Right lobe of liver (tissue), 6 donors: ENCODE measurements at regions not wholly inside any gene's neighbourhood (a gene's known extent, or its start where the extent isn't known, plus 50 kb on each side); places are given as distances from the start of the nearest gene placed in this dataset.

Source experiments
- ATAC-seq, 4 donors: fragments of 200-7000 bp; cut with Tn5 transposase; one replicate each; pipeline ENCODE4 v1.9.1; 2020; ENCODE audit warnings: mild to moderate bottlenecking in 4 of 4, moderate library complexity in 4 of 4
- DNase-seq, 3 donors: peaks; one replicate each; pipeline ENCODE4 v3.0.0-alpha.2; 2020
- H3K27ac ChIP-seq, 3 donors: fragments of 200-600 bp; one replicate each; pipeline ENCODE4 v1.8.0; 2022
- H3K27me3 ChIP-seq, 2 donors: fragments of 200-600 bp; one replicate each; pipeline ENCODE4 v1.8.0; 2022
- H3K36me3 ChIP-seq, 4 donors: fragments of 200-600 bp; sonication (generic) in 1 of 4; one replicate each; pipeline versions ENCODE4 v1.5.1 to v1.8.0; 2017 to 2022; ENCODE audit warnings: control low read depth in 1 of 4
- H3K4me1 ChIP-seq, 4 donors: fragments of 200-600 bp; sonication (generic) in 1 of 4; one replicate each; pipeline versions ENCODE4 v1.5.1 to v1.8.0; 2017 to 2022; ENCODE audit warnings: control low read depth in 1 of 4
- H3K4me3 ChIP-seq, 3 donors: fragments of 200-600 bp; one replicate each; pipeline ENCODE4 v1.8.0; 2022
- H3K9me3 ChIP-seq, 4 donors: fragments of 200-600 bp; sonication (generic) in 1 of 4; one replicate each; pipeline versions ENCODE4 v1.5.1 to v1.8.0; 2017 to 2022; ENCODE audit warnings: control low read depth in 1 of 4
- CTCF ChIP-seq, 4 donors: fragments of 200-600 bp in 3 of 4; fragments of 450-650 bp in 1 of 4; IDR thresholded peaks; one replicate each; pipeline versions ENCODE4 v1.5.1 to v1.8.0; 2016 to 2022; ENCODE audit warnings: antibody characterized with exemption in 4 of 4, mild to moderate bottlenecking in 2 of 4
- POLR2A ChIP-seq: fragments of 450-650 bp; IDR thresholded peaks from one replicate; pipeline ENCODE4 v1.6.1; 2017; ENCODE audit warnings: antibody characterized with exemption, mild to moderate bottlenecking
- WGBS: methylation state at CpG from one replicate; pipeline ENCODE4 v1.1.6; 2018; ENCODE audit warnings: low coverage, low lambda C conversion rate; ENCODE audit not compliant: insufficient coverage; ENCODE audit errors: missing lambda C conversion rate; 5-methylcytosine and 5-hydroxymethylcytosine counted together
- intact Hi-C, 2 donors: fragments of 100-400 bp; cut with DNase I; formaldehyde crosslinking; loops; one replicate each; pipeline versions ENCODE4 v1.11.2 to v1.14.1; 2022
- donor health status: DM: no; HTN: yes; CAD: no.
- donor health status: DM: no; HTN: no; CAD: no.
- donor health status: DM: no; HTN: no; CAD: no.
- donor health status: DM: no; HTN: yes; CAD: no.
- donor health status: DM: no; HTN: yes; CAD: no.

GRCh38 chr14:32019276-32019675 is 57.8 kb upstream of the ARHGAP5 start:
- intact Hi-C loops, result no loop called here
- no peak for ATAC-seq
- H3K4me1 ChIP-seq, result peaks cover 0 to 12% (median 0%) of the 10 kb centered on the region in 4 donors

GRCh38 chr14:32020882-32021281 is 56.2 kb upstream of the ARHGAP5 start:
- 75% methylated on average over 2 of the region's 4 CpGs for WGBS
- Histone ChIP-seq H3K27me3 (no peaks in the 10 kb centered on the region), H3K27ac (no peak overlapping the region), H3K36me3 (no peaks in the 10 kb centered on the region), H3K9me3 (no peaks in the 10 kb centered on the region), H3K4me3 (no peak overlapping the region), H3K4me1 (peaks cover 0 to 12% (median 0%) of the 10 kb centered on the region in 4 donors)
- intact Hi-C loops, result no loop called here
- TF ChIP-seq POLR2A (no peak), CTCF (IDR thresholded peaks at IDR 0.05) (no peak)
- ATAC-seq, result no peak
- no peak for DNase-seq

More at GRCh38 chr14:32019276-32019675, 57.8 kb upstream of the ARHGAP5 start:
- no peak overlapping the region for H3K4me3 ChIP-seq
- H3K36me3 ChIP-seq, result no peaks in the 10 kb centered on the region
- 80% methylated on average over 7 of the region's 7 CpGs for WGBS
- TF ChIP-seq POLR2A, result no peak
- TF ChIP-seq CTCF (IDR thresholded peaks at IDR 0.05), result no peak
- no peak for DNase-seq
- H3K27me3 ChIP-seq, result no peaks in the 10 kb centered on the region
- no peaks in the 10 kb centered on the region for H3K9me3 ChIP-seq
- H3K27ac ChIP-seq, result no peak overlapping the region

- intact Hi-C loops, result no loop called here
- H3K4me1 ChIP-seq, result peaks cover 0 to 12% (median 0%) of the 10 kb centered on the region in 4 donors
- 87% methylated on average over 2 of the region's 3 CpGs for WGBS
- no peak overlapping the region for H3K4me3 ChIP-seq
- TF ChIP-seq POLR2A, result no peak
- no peak for TF ChIP-seq CTCF (IDR thresholded peaks at IDR 0.05)
- no peak for DNase-seq
- ATAC-seq, result no peak
- H3K36me3 ChIP-seq, result no peaks in the 10 kb centered on the region
- H3K9me3 ChIP-seq, result no peaks in the 10 kb centered on the region
- no peaks in the 10 kb centered on the region for H3K27me3 ChIP-seq
- H3K27ac ChIP-seq, result no peak overlapping the region
Observed at GRCh38 chr14:32021341-32021740, 55.8 kb upstream of the ARHGAP5 start.

- peak in 2 of 4 donors; percentile 13 to 25 for ATAC-seq
- WGBS, result 89% methylated on average over 4 of the region's 4 CpGs
- no peak for TF ChIP-seq CTCF (IDR thresholded peaks at IDR 0.05)
- no peak for TF ChIP-seq POLR2A
Observed at GRCh38 chr14:32022525-32022924, 54.6 kb upstream of the ARHGAP5 start.

More at GRCh38 chr14:32022525-32022924, 54.6 kb upstream of the ARHGAP5 start:
- Histone ChIP-seq H3K27me3 (no peaks in the 10 kb centered on the region), H3K27ac (peak overlapping the region in 1 of 3 donors; percentile 41), H3K4me3 (no peak overlapping the region), H3K4me1 (peaks cover 0 to 12% (median 0%) of the 10 kb centered on the region in 4 donors), H3K36me3 (no peaks in the 10 kb centered on the region), H3K9me3 (no peaks in the 10 kb centered on the region)
- intact Hi-C loops, result no loop called here
- no peak for DNase-seq
